Fibroblast of lung (primary cell): ENCODE measurements at regions not wholly inside any gene's neighbourhood (a gene's known extent, or its start where the extent isn't known, plus 50 kb on each side); places are given as distances from the start of the nearest gene placed in this dataset.

Experiments
- EZH2 ChIP-seq: IDR thresholded peaks from 2 replicates; pipeline ENCODE4 v1.5.1; 2012; ENCODE audit warnings: low read length, control low read depth, mild to moderate bottlenecking; ENCODE audit errors: missing control alignments
- TF ChIP-seq, protein P1 (sequence below), 2 donors: IDR thresholded peaks in 1 of 2; conservative IDR thresholded peaks in 1 of 2; 1 replicate in 1 of 2; 2 replicates in 1 of 2; pipeline ENCODE4 v1.5.1; 2011 to 2012; ENCODE audit warnings: low read length in 2 of 2, control low read depth in 1 of 2, inconsistent platforms in 1 of 2, low read depth in 1 of 2, mild to moderate bottlenecking in 1 of 2

DNA sequence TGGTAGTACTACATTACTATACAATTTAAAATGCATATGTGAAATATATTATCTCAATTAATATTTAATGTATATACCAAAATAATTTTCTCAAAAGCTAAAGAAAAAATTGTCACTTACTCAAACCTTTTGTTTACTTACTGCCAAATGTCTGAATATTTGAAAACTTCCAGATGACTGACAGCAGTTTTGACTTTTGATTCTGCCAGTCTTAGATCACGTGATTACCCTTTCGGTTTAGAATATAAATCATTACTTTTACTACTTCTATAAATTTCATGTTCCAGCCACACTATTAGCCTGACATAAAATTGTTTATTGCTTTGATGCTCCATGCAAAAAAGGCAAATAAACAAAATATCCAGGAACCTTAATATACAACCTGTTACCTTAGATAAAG, 680.7 kb upstream of the ID4 start:
- TF ChIP-seq, protein P1, sequence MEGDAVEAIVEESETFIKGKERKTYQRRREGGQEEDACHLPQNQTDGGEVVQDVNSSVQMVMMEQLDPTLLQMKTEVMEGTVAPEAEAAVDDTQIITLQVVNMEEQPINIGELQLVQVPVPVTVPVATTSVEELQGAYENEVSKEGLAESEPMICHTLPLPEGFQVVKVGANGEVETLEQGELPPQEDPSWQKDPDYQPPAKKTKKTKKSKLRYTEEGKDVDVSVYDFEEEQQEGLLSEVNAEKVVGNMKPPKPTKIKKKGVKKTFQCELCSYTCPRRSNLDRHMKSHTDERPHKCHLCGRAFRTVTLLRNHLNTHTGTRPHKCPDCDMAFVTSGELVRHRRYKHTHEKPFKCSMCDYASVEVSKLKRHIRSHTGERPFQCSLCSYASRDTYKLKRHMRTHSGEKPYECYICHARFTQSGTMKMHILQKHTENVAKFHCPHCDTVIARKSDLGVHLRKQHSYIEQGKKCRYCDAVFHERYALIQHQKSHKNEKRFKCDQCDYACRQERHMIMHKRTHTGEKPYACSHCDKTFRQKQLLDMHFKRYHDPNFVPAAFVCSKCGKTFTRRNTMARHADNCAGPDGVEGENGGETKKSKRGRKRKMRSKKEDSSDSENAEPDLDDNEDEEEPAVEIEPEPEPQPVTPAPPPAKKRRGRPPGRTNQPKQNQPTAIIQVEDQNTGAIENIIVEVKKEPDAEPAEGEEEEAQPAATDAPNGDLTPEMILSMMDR (conservative IDR thresholded peaks at IDR 0.05 in 1 of 2, IDR thresholded peaks at IDR 0.05 in 1 of 2; ENCODE audit: low read depth in 1 of 2, low read length in 2 of 2), result no peak
- no peak for TF ChIP-seq EZH2
